ENCODE measurements at regions not wholly inside any gene's neighbourhood (a gene's known extent, or its start where the extent isn't known, plus 50 kb on each side); places are given as distances from the start of the nearest gene placed in this dataset.

GRCh38 chr10:78966182-78966787 is 102.5 kb upstream of the ZMIZ1 start:
- Histone ChIP-seq H3K36me3 (no peaks in the 10 kb centered on the region), H3K4me3 (no peak overlapping the region), H3K9me3 (no peaks in the 10 kb centered on the region), H3K4me1 (peaks cover 13 to 20% of the 10 kb centered on the region in 2 donors), H3K27me3 (no peaks in the 10 kb centered on the region), H3K27ac (peak overlapping the region; percentile 70 to 84 (median 76))
- intact Hi-C loops (cut with DNase I; ENCODE audit: low total_unique reads), result no loop called here
- ATAC-seq, result no peak
- TF ChIP-seq POLR2A (IDR thresholded peaks at IDR 0.05), result no peak
- TF ChIP-seq CTCF (IDR thresholded peaks at IDR 0.05 in 4 of 5, conservative IDR thresholded peaks at IDR 0.05 in 1 of 5), result no peak
- no peak for DNase-seq
- in situ Hi-C loops (cut with MboI; ENCODE audit: low sequenced_read_pairs in 4 of 4), result loop anchor here in 1 of 4 donors (25.0 kb wide), 1 partner anchor 221 kb away; no protein-coding TSS in a partner anchor

- no peaks in the 10 kb centered on the region for H3K27me3 ChIP-seq
- no peak for DNase-seq
- in situ Hi-C loops (cut with MboI; ENCODE audit: low sequenced_read_pairs in 4 of 4), result loop anchor here in 1 of 4 donors (25.0 kb wide), 1 partner anchor 220 kb away; no protein-coding TSS in a partner anchor
- ATAC-seq, result no peak
- H3K27ac ChIP-seq, result peak overlapping the region in 2 of 4 donors; percentile 20 to 76
- no peaks in the 10 kb centered on the region for H3K9me3 ChIP-seq
- no peaks in the 10 kb centered on the region for H3K36me3 ChIP-seq
- intact Hi-C loops (cut with DNase I; ENCODE audit: low total_unique reads), result no loop called here
- TF ChIP-seq CTCF (IDR thresholded peaks at IDR 0.05 in 4 of 5, conservative IDR thresholded peaks at IDR 0.05 in 1 of 5), result no peak
- no peak for TF ChIP-seq POLR2A (IDR thresholded peaks at IDR 0.05)
- peaks cover 15 to 23% of the 10 kb centered on the region in 2 donors for H3K4me1 ChIP-seq
- no peak overlapping the region for H3K4me3 ChIP-seq
Observed at GRCh38 chr10:78966844-78967488, 101.8 kb upstream of the ZMIZ1 start.

GRCh38 chr10:78968300-78968942 is 100.3 kb upstream of the ZMIZ1 start:
- no peak for DNase-seq
- no peak overlapping the region for H3K4me3 ChIP-seq
- peaks cover 29 to 36% of the 10 kb centered on the region in 2 donors for H3K4me1 ChIP-seq
- H3K27ac ChIP-seq, result no peak overlapping the region
- no peaks in the 10 kb centered on the region for H3K27me3 ChIP-seq
- H3K36me3 ChIP-seq, result no peaks in the 10 kb centered on the region
- no peak for TF ChIP-seq CTCF (IDR thresholded peaks at IDR 0.05 in 4 of 5, conservative IDR thresholded peaks at IDR 0.05 in 1 of 5)
- TF ChIP-seq POLR2A (IDR thresholded peaks at IDR 0.05), result no peak
- in situ Hi-C loops (cut with MboI; ENCODE audit: low sequenced_read_pairs in 4 of 4), result loop anchor here in 1 of 4 donors (25.0 kb wide), 1 partner anchor 219 kb away; no protein-coding TSS in a partner anchor
- intact Hi-C loops (cut with DNase I; ENCODE audit: low total_unique reads), result no loop called here
- no peak for ATAC-seq
- no peaks in the 10 kb centered on the region for H3K9me3 ChIP-seq

GRCh38 chr10:78968943-78969342 is 99.8 kb upstream of the ZMIZ1 start:
- H3K4me3 ChIP-seq, result no peak overlapping the region
- no peak overlapping the region for H3K27ac ChIP-seq
- TF ChIP-seq CTCF (IDR thresholded peaks at IDR 0.05 in 4 of 5, conservative IDR thresholded peaks at IDR 0.05 in 1 of 5) (no peak), POLR2A (IDR thresholded peaks at IDR 0.05) (no peak)
- no peaks in the 10 kb centered on the region for H3K27me3 ChIP-seq
- H3K4me1 ChIP-seq, result peaks cover 29 to 36% of the 10 kb centered on the region in 2 donors
- DNase-seq (no peak), ATAC-seq (no peak)
- H3K9me3 ChIP-seq, result no peaks in the 10 kb centered on the region
- no peaks in the 10 kb centered on the region for H3K36me3 ChIP-seq
- in situ Hi-C loops (cut with MboI; ENCODE audit: low sequenced_read_pairs in 4 of 4) (loop anchor here in 1 of 4 donors (25.0 kb wide), 1 partner anchor 218 kb away; no protein-coding TSS in a partner anchor), intact Hi-C loops (cut with DNase I; ENCODE audit: low total_unique reads) (no loop called here)

All from gastrocnemius medialis (tissue), 4 donors.